HEK293T (cell line): ENCODE measurements at regions not wholly inside any gene's neighbourhood (a gene's known extent, or its start where the extent isn't known, plus 50 kb on each side); places are given as distances from the start of the nearest gene placed in this dataset.

Experiments used
- ARNT ChIP-seq: fragments of 450-650 bp; IDR thresholded peaks from 2 replicates; pipeline ENCODE4 v1.6.1; 2017; ENCODE audit warnings: mild to moderate bottlenecking
- BHLHE40 ChIP-seq: fragments of 450-650 bp; IDR thresholded peaks from 2 replicates; pipeline ENCODE4 v1.6.1; 2016; ENCODE audit warnings: mild to moderate bottlenecking, moderate library complexity, borderline replicate concordance
- ELF4 ChIP-seq: fragments of 450-650 bp; IDR thresholded peaks from 2 replicates; pipeline ENCODE4 v1.6.1; 2017; ENCODE audit warnings: antibody characterized with exemption
- FOXA1 ChIP-seq: fragments of 450-650 bp; IDR thresholded peaks from 2 replicates; pipeline ENCODE4 v1.6.1; 2016; ENCODE audit warnings: mild to moderate bottlenecking
- FOXM1 ChIP-seq: fragments of 450-650 bp; IDR thresholded peaks from 2 replicates; pipeline ENCODE4 v1.6.1; 2017; ENCODE audit warnings: mild to moderate bottlenecking, borderline replicate concordance
- L3MBTL2 ChIP-seq: fragments of 450-650 bp; conservative IDR thresholded peaks from 2 replicates; pipeline ENCODE4 v1.6.1; 2016; ENCODE audit warnings: mild to moderate bottlenecking
- SP1 ChIP-seq: fragments of 450-650 bp; IDR thresholded peaks from 2 replicates; pipeline ENCODE4 v1.6.1; 2017
- SUZ12 ChIP-seq: fragments of 450-650 bp; IDR thresholded peaks from 2 replicates; pipeline ENCODE4 v1.6.1; 2016; ENCODE audit warnings: mild to moderate bottlenecking
- TARDBP ChIP-seq: fragments of 450-650 bp; IDR thresholded peaks from 2 replicates; pipeline ENCODE4 v1.6.1; 2016

DNA sequence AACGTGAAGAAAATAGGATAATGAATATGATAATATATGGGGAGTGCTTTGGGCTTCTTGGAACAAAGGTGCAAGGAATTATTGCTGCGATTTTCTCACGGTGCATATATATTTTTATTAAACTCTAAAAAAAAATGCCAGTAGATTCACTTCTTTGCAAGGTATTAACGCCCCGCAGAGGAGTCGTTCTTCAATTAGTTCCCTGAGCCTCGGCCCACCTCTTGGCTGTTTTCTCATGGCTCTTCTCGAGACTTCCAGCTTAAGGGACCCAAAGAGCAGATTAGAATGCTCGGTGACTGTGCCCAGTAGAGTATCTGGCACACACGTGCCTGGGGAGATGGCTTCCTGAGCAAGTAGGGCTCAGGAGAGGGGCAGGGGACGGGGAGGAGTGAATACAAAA is 367.4 kb downstream of the MID1IP1 start:
- no peak for TF ChIP-seq SUZ12
- no peak for TF ChIP-seq FOXM1
- no peak for TF ChIP-seq SP1
- TF ChIP-seq BHLHE40: no peak
- TF ChIP-seq ARNT: no peak
- TF ChIP-seq FOXA1: no peak
- TF ChIP-seq TARDBP: no peak
- TF ChIP-seq L3MBTL2: no peak
- no peak for TF ChIP-seq ELF4
